Muscle layer of colon (tissue), 2 donors: ENCODE measurements at regions not wholly inside any gene's neighbourhood (a gene's known extent, or its start where the extent isn't known, plus 50 kb on each side); places are given as distances from the start of the nearest gene placed in this dataset.
"Not testable (repeated sequence)": the region's sequence is repeated elsewhere in the genome, so short reads cannot be mapped to it uniquely, and the experiment has no call there.

ENCODE experiments used
- H3K27ac ChIP-seq: one replicate; pipeline ENCODE4 v1.7.0; 2013; ENCODE audit warnings: low read depth, mild to moderate bottlenecking, low read length, moderate library complexity
- H3K27me3 ChIP-seq, 2 donors: one replicate each; pipeline ENCODE4 v1.7.0; 2013; ENCODE audit warnings: low read length in 2 of 2, mild to moderate bottlenecking in 2 of 2; ENCODE audit not compliant: insufficient read depth in 2 of 2, control insufficient read depth in 1 of 2
- H3K36me3 ChIP-seq: one replicate; pipeline ENCODE4 v1.7.0; 2013; ENCODE audit warnings: mild to moderate bottlenecking, low read length; ENCODE audit not compliant: insufficient read depth
- H3K4me1 ChIP-seq: one replicate; pipeline ENCODE4 v1.7.0; 2013; ENCODE audit warnings: mild to moderate bottlenecking, low read length; ENCODE audit not compliant: insufficient read depth
- H3K4me3 ChIP-seq, 2 donors: one replicate each; pipeline ENCODE4 v1.7.0; 2013; ENCODE audit warnings: low read length in 2 of 2, low read depth in 1 of 2, mild to moderate bottlenecking in 1 of 2, moderate library complexity in 1 of 2
- H3K9ac ChIP-seq: one replicate; pipeline ENCODE4 v1.7.0; 2013; ENCODE audit warnings: low read length
- H3K9me3 ChIP-seq: one replicate; pipeline ENCODE4 v1.7.0; 2013; ENCODE audit warnings: mild to moderate bottlenecking, low read length
- donor health status: abdominal sarcoma.
- donor health status: Adenocarcinoma of cecum.

- no peaks in the 10 kb centered on the region for H3K27me3 ChIP-seq
- no peak overlapping the region for H3K9ac ChIP-seq
- no peak overlapping the region for H3K4me3 ChIP-seq
- no peaks in the 10 kb centered on the region for H3K4me1 ChIP-seq
- no peak overlapping the region for H3K27ac ChIP-seq
- H3K36me3 ChIP-seq = no peaks in the 10 kb centered on the region
- no peaks in the 10 kb centered on the region for H3K9me3 ChIP-seq
Observed at GRCh38 chr5:166111021-166111420, 2180.4 kb upstream of the WWC1 start.

- Histone ChIP-seq H3K4me1 (no peaks in the 10 kb centered on the region), H3K9ac (no peak overlapping the region), H3K9me3 (no peaks in the 10 kb centered on the region), H3K27me3 (no peaks in the 10 kb centered on the region), H3K4me3 (no peak overlapping the region), H3K36me3 (no peaks in the 10 kb centered on the region), H3K27ac (no peak overlapping the region)
Observed at GRCh38 chr5:166117072-166118066, 2174.1 kb upstream of the WWC1 start.

- Histone ChIP-seq H3K4me3 (no peak overlapping the region), H3K9me3 (no peaks in the 10 kb centered on the region), H3K27me3 (no peaks in the 10 kb centered on the region), H3K36me3 (no peaks in the 10 kb centered on the region), H3K27ac (no peak overlapping the region), H3K9ac (no peak overlapping the region), H3K4me1 (no peaks in the 10 kb centered on the region)
Observed at GRCh38 chr5:166119506-166119905, 2171.9 kb upstream of the WWC1 start.

GRCh38 chr5:166123717-166124116 lies 2167.7 kb upstream of the WWC1 start:
- Histone ChIP-seq H3K9ac (no peak overlapping the region), H3K27ac (no peak overlapping the region), H3K27me3 (no peaks in the 10 kb centered on the region), H3K9me3 (no peaks in the 10 kb centered on the region), H3K36me3 (no peaks in the 10 kb centered on the region), H3K4me3 (no peak overlapping the region), H3K4me1 (no peaks in the 10 kb centered on the region)

- Histone ChIP-seq H3K27me3 (no peaks in the 10 kb centered on the region), H3K9me3 (no peaks in the 10 kb centered on the region), H3K9ac (no peak overlapping the region), H3K27ac (no peak overlapping the region), H3K4me3 (no peak overlapping the region), H3K36me3 (no peaks in the 10 kb centered on the region), H3K4me1 (no peaks in the 10 kb centered on the region)
Observed at GRCh38 chr5:166127766-166128570, 2163.5 kb upstream of the WWC1 start.

- H3K9ac ChIP-seq, H3K27me3 ChIP-seq, H3K27ac ChIP-seq, H3K9me3 ChIP-seq, H3K36me3 ChIP-seq, H3K4me3 ChIP-seq, H3K4me1 ChIP-seq: not testable (repeated sequence)
Observed at GRCh38 chr5:166145107-166145506, 2146.3 kb upstream of the WWC1 start.

- Histone ChIP-seq H3K4me1 (no peaks in the 10 kb centered on the region), H3K36me3 (no peaks in the 10 kb centered on the region), H3K27me3 (no peaks in the 10 kb centered on the region), H3K4me3 (no peak overlapping the region), H3K9me3 (no peaks in the 10 kb centered on the region), H3K9ac (no peak overlapping the region), H3K27ac (no peak overlapping the region)
Observed at GRCh38 chr5:166163996-166164610, 2127.3 kb upstream of the WWC1 start.

GRCh38 chr5:166165596-166165995 lies 2125.8 kb upstream of the WWC1 start:
- no peaks in the 10 kb centered on the region for H3K27me3 ChIP-seq
- no peak overlapping the region for H3K4me3 ChIP-seq
- H3K9ac ChIP-seq = no peak overlapping the region
- no peak overlapping the region for H3K27ac ChIP-seq
- H3K9me3 ChIP-seq = no peaks in the 10 kb centered on the region
- H3K4me1 ChIP-seq = no peaks in the 10 kb centered on the region
- no peaks in the 10 kb centered on the region for H3K36me3 ChIP-seq

GRCh38 chr5:166166071-166166470 lies 2125.4 kb upstream of the WWC1 start:
- Histone ChIP-seq H3K4me3 (no peak overlapping the region), H3K27ac (no peak overlapping the region), H3K4me1 (no peaks in the 10 kb centered on the region), H3K9ac (no peak overlapping the region), H3K36me3 (no peaks in the 10 kb centered on the region), H3K9me3 (no peaks in the 10 kb centered on the region), H3K27me3 (no peaks in the 10 kb centered on the region)

- H3K9me3 ChIP-seq = no peaks in the 10 kb centered on the region
- no peaks in the 10 kb centered on the region for H3K36me3 ChIP-seq
- H3K9ac ChIP-seq = no peak overlapping the region
- H3K27me3 ChIP-seq = no peaks in the 10 kb centered on the region
- H3K27ac ChIP-seq = no peak overlapping the region
- no peak overlapping the region for H3K4me3 ChIP-seq
- H3K4me1 ChIP-seq = no peaks in the 10 kb centered on the region
Observed at GRCh38 chr5:166172597-166172996, 2118.8 kb upstream of the WWC1 start.

GRCh38 chr5:166178411-166179080 lies 2112.9 kb upstream of the WWC1 start:
- no peaks in the 10 kb centered on the region for H3K4me1 ChIP-seq
- no peaks in the 10 kb centered on the region for H3K9me3 ChIP-seq
- H3K4me3 ChIP-seq = no peak overlapping the region
- no peaks in the 10 kb centered on the region for H3K36me3 ChIP-seq
- no peak overlapping the region for H3K27ac ChIP-seq
- H3K27me3 ChIP-seq = no peaks in the 10 kb centered on the region
- no peak overlapping the region for H3K9ac ChIP-seq
